NCI-H2107 treated with DMSO at 0.1 percent for 48 hours (cell line): ENCODE measurements at regions not wholly inside any gene's neighbourhood (a gene's known extent, or its start where the extent isn't known, plus 50 kb on each side); places are given as distances from the start of the nearest gene placed in this dataset.
"Not testable (repeated sequence)": the region's sequence is repeated elsewhere in the genome, so short reads cannot be mapped to it uniquely, and the experiment has no call there.

Source experiments
- DNase-seq: peaks from one replicate; lab custom pipeline; 2025; ENCODE audit not compliant: unreplicated experiment; lab: John Stamatoyannopoulos, UW

- DNase-seq = no peak
These were observed 54.2 kb upstream of the NFIA start for GRCh38 chr1:61028136-61028535.

- DNase-seq = not testable (repeated sequence)
These were observed 64.3 kb upstream of the NFIA start for GRCh38 chr1:61018068-61018467.

DNA sequence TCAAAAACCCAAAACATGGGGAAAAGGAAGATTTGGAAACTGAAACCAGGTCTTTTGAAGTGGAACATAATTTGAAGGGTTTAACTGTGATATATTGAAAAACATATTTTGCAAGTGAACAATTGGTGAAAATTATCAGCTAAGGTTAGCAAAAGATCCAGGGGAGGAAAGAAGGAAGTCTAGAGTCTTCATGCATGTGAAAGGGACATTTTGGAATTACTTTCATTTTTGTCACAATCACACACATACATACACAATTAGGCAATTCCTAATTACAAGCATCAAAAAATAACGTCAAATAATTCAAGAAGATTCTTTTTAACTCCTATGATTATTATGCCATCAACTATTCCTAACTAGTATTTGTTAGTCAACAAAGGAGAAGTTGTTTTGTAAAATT is 64.7 kb upstream of the NFIA start:
- DNase-seq = no peak

DNA sequence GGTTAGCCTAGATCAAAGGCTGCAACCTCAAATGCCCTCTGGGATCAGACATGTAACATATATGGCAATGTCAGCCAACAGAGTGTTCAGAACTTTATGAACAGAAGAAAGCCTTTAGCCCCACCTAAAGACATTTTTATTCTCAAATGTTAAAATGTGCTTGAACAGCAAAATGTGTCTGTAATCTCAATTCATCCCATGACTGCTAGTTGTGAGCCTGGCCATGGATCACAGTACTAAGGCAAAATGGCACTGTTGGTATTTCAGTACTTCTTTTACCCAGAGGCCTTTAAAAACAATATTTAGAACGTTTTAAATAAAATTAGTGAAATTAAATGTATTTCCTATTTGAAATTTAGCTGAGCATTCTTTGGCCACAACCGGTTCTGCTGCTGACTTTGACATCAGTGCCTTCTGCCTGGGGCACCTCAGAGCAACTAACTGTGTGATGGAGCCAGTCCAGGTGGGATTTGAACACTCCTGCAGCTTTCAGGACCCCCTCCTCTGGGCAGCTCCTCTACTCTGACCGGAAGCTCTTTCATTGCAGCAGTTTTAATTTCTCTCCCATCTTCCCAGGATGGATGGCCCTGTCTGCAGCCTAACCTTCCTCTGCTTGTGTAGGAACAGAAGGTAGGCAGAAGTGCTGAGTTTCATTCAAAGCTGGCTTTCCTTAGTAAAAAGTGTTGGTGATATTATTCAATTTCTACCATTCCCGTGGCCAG is 68.3 kb upstream of the NFIA start:
- DNase-seq = no peak

DNA sequence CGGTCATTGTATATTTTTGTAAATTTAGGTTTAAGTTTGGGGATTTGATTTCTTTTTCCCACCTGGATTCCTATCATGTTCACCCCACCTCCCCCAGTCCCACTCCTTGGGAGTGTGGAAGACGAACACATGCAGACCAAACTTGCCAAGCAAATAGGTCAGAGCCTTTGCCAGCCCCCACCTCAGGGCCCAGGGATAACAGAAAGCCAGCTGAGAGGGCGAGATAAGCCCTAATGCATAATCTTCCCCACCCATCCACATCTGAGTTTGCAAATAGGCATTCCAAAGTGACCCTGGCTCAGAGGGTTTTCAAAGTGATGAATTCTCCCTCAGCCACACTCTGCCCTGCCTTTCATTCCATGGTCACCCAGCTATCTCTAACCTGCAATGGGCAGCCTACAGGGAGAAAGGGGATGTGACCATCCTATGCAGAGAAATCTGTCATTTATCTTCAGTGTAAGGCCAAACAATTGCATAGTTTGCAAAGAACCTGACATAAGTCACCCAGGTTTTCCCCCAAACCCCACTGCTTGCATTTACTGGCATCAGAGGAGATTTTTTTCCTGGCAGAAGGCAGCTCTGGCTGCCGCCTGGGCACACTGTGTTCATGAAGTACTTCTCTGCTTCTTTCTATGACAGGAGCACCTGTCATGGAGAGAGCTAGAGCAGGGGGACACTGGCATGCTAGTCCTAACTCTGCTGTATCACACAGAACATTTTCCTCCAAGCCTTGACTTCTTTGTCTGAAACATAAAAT is 69.0 kb upstream of the NFIA start:
- no peak for DNase-seq

GRCh38 chr1:61012341-61012761 is 70.0 kb upstream of the NFIA start:
- peak; percentile 5 for DNase-seq

GRCh38 chr1:61011561-61012263 is 70.6 kb upstream of the NFIA start:
- peak; percentile 97 for DNase-seq

DNA sequence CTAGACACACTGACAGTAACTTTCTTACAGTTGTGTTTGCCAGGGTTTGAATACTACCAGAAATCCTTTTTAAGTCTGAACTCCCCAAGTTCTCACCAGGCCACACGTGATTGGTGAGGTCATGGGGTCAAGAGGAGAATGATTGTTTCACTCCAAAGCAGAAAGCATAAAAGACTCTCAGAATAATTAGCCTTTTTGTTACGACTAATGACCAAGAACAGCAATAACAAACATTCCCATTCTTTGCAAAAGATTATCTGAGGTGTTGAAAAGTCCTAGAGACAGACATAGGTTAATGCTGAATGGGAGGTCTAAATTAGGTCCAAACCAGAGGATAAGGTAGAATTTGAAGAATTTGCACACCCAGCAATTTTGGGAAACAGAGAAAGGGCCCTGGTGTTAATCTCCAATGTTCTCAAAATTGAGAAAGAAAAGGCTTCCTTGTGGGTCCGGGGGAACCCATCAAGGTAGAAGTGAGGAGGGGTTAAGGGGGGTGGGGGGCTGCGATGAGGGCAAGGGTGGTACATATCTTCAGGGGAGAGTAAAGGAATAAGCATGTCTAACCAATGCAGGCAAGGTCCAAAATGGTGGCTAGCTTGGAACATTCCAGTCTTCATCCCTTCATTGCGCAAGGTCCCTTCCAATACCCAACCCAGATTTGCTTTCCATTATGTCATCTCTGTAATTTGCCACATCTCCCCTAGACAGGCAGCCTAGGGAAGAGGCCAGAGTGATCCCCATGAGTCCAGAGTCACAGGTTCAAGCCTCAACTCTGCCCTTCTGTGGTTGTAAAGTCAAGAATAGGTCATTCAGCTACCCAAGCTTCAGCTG is 74.6 kb upstream of the NFIA start:
- DNase-seq = no peak

DNA sequence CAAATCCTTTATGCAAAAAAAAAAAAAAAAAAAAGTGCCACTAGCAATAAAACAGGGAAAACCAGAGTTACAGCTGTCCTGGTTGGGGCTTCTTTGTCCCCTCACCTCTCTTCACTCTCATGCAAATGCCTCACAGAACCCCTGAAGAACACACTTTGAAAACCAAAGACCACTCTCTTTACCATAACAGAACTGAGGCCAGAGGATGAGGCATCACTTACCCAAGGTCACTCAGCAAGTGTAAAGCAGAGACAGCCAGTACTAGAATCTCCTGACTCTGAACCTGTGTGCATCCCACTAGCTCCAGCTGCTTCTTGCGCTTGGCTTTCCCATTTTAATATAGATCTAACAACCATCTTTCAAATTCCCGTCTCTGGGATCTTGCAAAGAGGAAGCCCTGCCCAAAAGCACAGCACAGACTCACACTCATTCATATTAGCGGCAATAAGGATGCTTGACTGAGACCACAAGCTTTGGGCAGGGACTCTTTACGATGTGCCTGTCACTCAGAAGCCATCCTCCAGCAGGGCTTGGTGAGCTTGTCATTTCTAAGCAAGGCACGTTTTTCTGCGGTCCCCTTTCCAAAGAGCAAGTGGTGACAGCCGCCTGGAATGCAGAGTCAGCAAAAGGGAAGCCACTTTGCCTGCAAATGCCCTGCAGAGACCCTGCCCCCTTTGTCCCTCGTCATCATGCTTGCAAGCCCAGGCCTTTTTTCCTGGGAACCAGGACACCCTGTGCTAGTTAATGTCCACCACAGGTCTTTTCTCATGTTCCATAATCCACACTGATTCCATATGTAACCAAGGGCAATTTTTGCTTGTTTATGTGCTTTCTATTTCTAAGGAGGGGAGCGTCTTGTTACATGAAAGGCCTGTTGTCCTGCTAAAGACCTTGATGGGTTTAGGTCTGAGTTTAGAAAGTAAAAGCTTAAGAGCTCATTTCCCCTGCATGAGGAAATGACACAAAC is 76.5 kb upstream of the NFIA start:
- DNase-seq = no peak

DNA sequence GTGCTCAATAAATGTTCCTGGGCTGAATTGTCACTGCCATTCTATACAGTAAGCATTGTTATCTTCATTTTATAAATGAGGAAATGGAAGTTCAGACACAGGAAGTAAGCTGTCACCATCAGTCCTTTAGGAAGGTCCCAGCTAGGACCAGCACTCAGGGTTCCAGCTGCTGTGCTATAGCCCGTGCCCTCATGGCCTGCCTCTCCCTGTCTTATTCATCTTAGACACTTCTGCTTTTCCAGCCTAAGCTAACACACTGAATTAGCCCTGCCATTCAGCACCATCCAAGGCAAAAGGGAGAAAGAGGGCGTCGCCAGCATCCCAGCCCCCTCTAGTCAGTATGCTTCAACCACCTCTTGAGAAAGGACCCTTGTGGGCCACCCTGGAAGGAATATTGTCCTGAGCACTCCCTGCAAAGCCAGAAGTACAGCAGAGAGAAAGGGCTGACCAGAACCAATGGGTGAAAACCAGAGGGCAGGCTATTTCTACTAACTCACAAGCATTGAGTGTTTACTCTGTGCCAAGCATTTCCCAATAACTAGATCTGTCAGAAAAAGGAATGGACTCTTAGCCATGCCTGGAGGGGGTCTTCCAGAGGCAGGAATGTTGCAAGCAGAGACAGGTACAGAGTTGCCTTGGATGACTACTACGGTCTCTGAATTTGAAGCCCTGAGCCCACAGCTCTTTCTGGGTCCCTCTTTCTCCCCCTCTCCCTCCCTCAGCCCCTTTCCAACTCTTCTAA is 77.9 kb upstream of the NFIA start:
- no peak for DNase-seq

GRCh38 chr1:61000327-61000726 is 82.0 kb upstream of the NFIA start:
- DNase-seq = no peak

GRCh38 chr1:60998786-60999185 is 83.6 kb upstream of the NFIA start:
- DNase-seq = no peak

- DNase-seq = no peak
These were observed 87.4 kb upstream of the NFIA start for GRCh38 chr1:60994828-60995492.

- no peak for DNase-seq
These were observed 88.0 kb upstream of the NFIA start for GRCh38 chr1:60994369-60994768.

GRCh38 chr1:60992165-60992564 is 90.2 kb upstream of the NFIA start:
- DNase-seq = no peak

DNA sequence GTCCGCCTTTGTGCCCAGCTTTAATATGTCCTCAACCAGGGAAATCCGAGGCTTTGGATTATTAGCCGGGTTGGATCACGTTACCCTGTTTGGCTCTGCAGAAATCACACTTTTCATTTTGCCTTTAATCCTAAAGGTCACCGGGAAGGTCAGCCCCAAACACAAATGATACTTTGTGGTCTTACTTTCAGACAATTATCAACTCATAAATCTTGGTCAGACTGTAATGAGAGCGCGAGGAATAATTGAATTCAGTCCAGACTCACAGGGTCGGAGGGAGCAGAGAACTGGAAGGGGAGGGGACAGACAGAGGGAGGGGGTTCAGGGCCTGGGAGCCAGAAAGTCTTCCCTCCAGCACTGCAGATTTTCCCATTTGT is 91.7 kb upstream of the NFIA start:
- DNase-seq = no peak

GRCh38 chr1:60989749-60990713 is 92.3 kb upstream of the NFIA start:
- DNase-seq = no peak

- no peak for DNase-seq
These were observed 93.5 kb upstream of the NFIA start for GRCh38 chr1:60988891-60989290.
